ENCODE measurements at regions not wholly inside any gene's neighbourhood (a gene's known extent, or its start where the extent isn't known, plus 50 kb on each side); places are given as distances from the start of the nearest gene placed in this dataset.

DNA sequence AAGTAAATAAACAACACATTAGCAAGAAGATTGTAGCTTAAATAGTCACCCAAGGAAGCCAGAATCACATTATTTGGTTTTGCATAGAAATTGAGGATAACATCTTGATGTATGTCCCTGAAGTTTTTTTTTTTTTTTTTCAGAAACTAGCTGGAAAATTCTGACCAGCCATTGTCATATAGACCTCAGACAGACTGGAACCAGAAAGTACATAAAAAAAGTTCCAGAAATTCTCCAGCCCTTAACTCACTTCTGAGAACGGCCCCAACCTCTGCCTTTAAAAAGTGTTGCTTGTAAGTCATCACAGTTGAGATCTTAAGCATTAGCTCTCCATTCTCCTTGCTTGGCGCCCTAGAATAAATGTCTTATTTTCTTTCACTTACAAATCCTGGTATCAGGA is 350.5 kb downstream of the CCDC85A start (continued):
- no peak for TF ChIP-seq CHD7 (IDR thresholded peaks at IDR 0.05; ENCODE audit: insufficient replicate concordance, low read length)
- TF ChIP-seq POU5F1 (IDR thresholded peaks at IDR 0.05; ENCODE audit: low read depth, low read length), result no peak

All from H1 (cell line).